ENCODE measurements at regions not wholly inside any gene's neighbourhood (a gene's known extent, or its start where the extent isn't known, plus 50 kb on each side); places are given as distances from the start of the nearest gene placed in this dataset.
"Not testable (repeated sequence)": the region's sequence is repeated elsewhere in the genome, so short reads cannot be mapped to it uniquely, and the experiment has no call there.

- H3K9me3 Mint-ChIP-seq: peaks cover 0 to 3% of the 10 kb centered on the region in 2 donors
- DNase-seq (no peak), ATAC-seq (replicated peaks) (no peak)
Measured at GRCh38 chr4:169342906-169343564, 72.3 kb upstream of the SH3RF1 start.

GRCh38 chr4:169342159-169342860, 71.6 kb upstream of the SH3RF1 start:
- Mint-ChIP-seq H3K4me3 (no peak overlapping the region), H3K27ac (no peak overlapping the region), H3K27me3 (no peaks in the 10 kb centered on the region), H3K4me1 (no peaks in the 10 kb centered on the region), H3K36me3 (no peaks in the 10 kb centered on the region), H3K9me3 (peaks cover 0 to 4% of the 10 kb centered on the region in 2 donors)
- ATAC-seq (replicated peaks): no peak
- DNase-seq: no peak

More at GRCh38 chr4:169342906-169343564, 72.3 kb upstream of the SH3RF1 start:
- no peaks in the 10 kb centered on the region for H3K4me1 Mint-ChIP-seq
- no peak overlapping the region for H3K27ac Mint-ChIP-seq
- no peaks in the 10 kb centered on the region for H3K27me3 Mint-ChIP-seq
- H3K4me3 Mint-ChIP-seq: no peak overlapping the region
- no peaks in the 10 kb centered on the region for H3K36me3 Mint-ChIP-seq

- ATAC-seq (replicated peaks) (peak in 1 of 2 donors; percentile 55), DNase-seq (no peak)
- H3K36me3 Mint-ChIP-seq: no peaks in the 10 kb centered on the region
- H3K9me3 Mint-ChIP-seq: peaks cover 0 to 7% of the 10 kb centered on the region in 2 donors
- no peaks in the 10 kb centered on the region for H3K27me3 Mint-ChIP-seq
- H3K4me3 Mint-ChIP-seq: no peak overlapping the region
- no peak overlapping the region for H3K27ac Mint-ChIP-seq
- no peaks in the 10 kb centered on the region for H3K4me1 Mint-ChIP-seq
Measured at GRCh38 chr4:169341490-169341889, 70.7 kb upstream of the SH3RF1 start.

- no peaks in the 10 kb centered on the region for H3K36me3 Mint-ChIP-seq
- H3K4me1 Mint-ChIP-seq: no peaks in the 10 kb centered on the region
- peaks cover 0 to 7% of the 10 kb centered on the region in 2 donors for H3K9me3 Mint-ChIP-seq
- DNase-seq: no peak
- H3K27ac Mint-ChIP-seq: no peak overlapping the region
- no peak for ATAC-seq (replicated peaks)
- no peak overlapping the region for H3K4me3 Mint-ChIP-seq
- no peaks in the 10 kb centered on the region for H3K27me3 Mint-ChIP-seq
Measured at GRCh38 chr4:169340834-169341233, 70.1 kb upstream of the SH3RF1 start.

GRCh38 chr4:169338241-169338640, 67.5 kb upstream of the SH3RF1 start:
- peaks cover 0 to 7% of the 10 kb centered on the region in 2 donors for H3K9me3 Mint-ChIP-seq
- no peak overlapping the region for H3K27ac Mint-ChIP-seq
- no peak overlapping the region for H3K4me3 Mint-ChIP-seq
- DNase-seq (no peak), ATAC-seq (replicated peaks) (no peak)
- no peaks in the 10 kb centered on the region for H3K4me1 Mint-ChIP-seq
- H3K36me3 Mint-ChIP-seq: no peaks in the 10 kb centered on the region
- no peaks in the 10 kb centered on the region for H3K27me3 Mint-ChIP-seq

- Mint-ChIP-seq H3K27ac (no peak overlapping the region), H3K4me1 (no peaks in the 10 kb centered on the region), H3K9me3 (peaks cover 0 to 7% of the 10 kb centered on the region in 2 donors), H3K36me3 (no peaks in the 10 kb centered on the region), H3K4me3 (no peak overlapping the region), H3K27me3 (no peaks in the 10 kb centered on the region)
- DNase-seq (no peak), ATAC-seq (replicated peaks) (no peak)
Measured at GRCh38 chr4:169337510-169337909, 66.8 kb upstream of the SH3RF1 start.

- no peak for ATAC-seq (replicated peaks)
- peaks cover 0 to 7% of the 10 kb centered on the region in 2 donors for H3K9me3 Mint-ChIP-seq
- DNase-seq: no peak
- no peaks in the 10 kb centered on the region for H3K36me3 Mint-ChIP-seq
- H3K27me3 Mint-ChIP-seq: no peaks in the 10 kb centered on the region
- no peak overlapping the region for H3K4me3 Mint-ChIP-seq
- H3K4me1 Mint-ChIP-seq: no peaks in the 10 kb centered on the region
- H3K27ac Mint-ChIP-seq: no peak overlapping the region
Measured at GRCh38 chr4:169335331-169335730, 64.6 kb upstream of the SH3RF1 start.

- DNase-seq (no peak), ATAC-seq (replicated peaks) (no peak)
- Mint-ChIP-seq H3K9me3 (peaks cover 0 to 9% of the 10 kb centered on the region in 2 donors), H3K4me3 (no peak overlapping the region), H3K4me1 (no peaks in the 10 kb centered on the region), H3K27ac (no peak overlapping the region), H3K36me3 (no peaks in the 10 kb centered on the region), H3K27me3 (no peaks in the 10 kb centered on the region)
Measured at GRCh38 chr4:169334335-169334734, 63.6 kb upstream of the SH3RF1 start.

GRCh38 chr4:169333265-169333664, 62.5 kb upstream of the SH3RF1 start:
- Mint-ChIP-seq H3K27me3 (no peaks in the 10 kb centered on the region), H3K4me1 (no peaks in the 10 kb centered on the region), H3K4me3 (no peak overlapping the region), H3K36me3 (no peaks in the 10 kb centered on the region), H3K27ac (no peak overlapping the region), H3K9me3 (peaks cover 0 to 9% of the 10 kb centered on the region in 2 donors)
- ATAC-seq (replicated peaks): no peak
- no peak for DNase-seq

- no peak for DNase-seq
- Mint-ChIP-seq H3K27me3 (no peaks in the 10 kb centered on the region), H3K27ac (no peak overlapping the region)
Measured at GRCh38 chr4:169332583-169332982, 61.8 kb upstream of the SH3RF1 start.

GRCh38 chr4:169330811-169331210, 60.1 kb upstream of the SH3RF1 start:
- Mint-ChIP-seq H3K4me1 (no peaks in the 10 kb centered on the region), H3K4me3 (no peak overlapping the region), H3K27me3 (no peaks in the 10 kb centered on the region), H3K27ac (no peak overlapping the region), H3K9me3 (peaks cover 0 to 2% of the 10 kb centered on the region in 2 donors), H3K36me3 (no peaks in the 10 kb centered on the region)
- ATAC-seq (replicated peaks): no peak
- no peak for DNase-seq

More at GRCh38 chr4:169332583-169332982, 61.8 kb upstream of the SH3RF1 start:
- no peak for ATAC-seq (replicated peaks)
- H3K36me3 Mint-ChIP-seq: no peaks in the 10 kb centered on the region
- no peaks in the 10 kb centered on the region for H3K4me1 Mint-ChIP-seq
- peaks cover 0 to 5% of the 10 kb centered on the region in 2 donors for H3K9me3 Mint-ChIP-seq
- no peak overlapping the region for H3K4me3 Mint-ChIP-seq

- Mint-ChIP-seq H3K27me3 (no peaks in the 10 kb centered on the region), H3K27ac (no peak overlapping the region), H3K9me3 (peaks cover 0 to 2% of the 10 kb centered on the region in 2 donors), H3K4me1 (no peaks in the 10 kb centered on the region), H3K36me3 (no peaks in the 10 kb centered on the region), H3K4me3 (no peak overlapping the region)
- ATAC-seq (replicated peaks): no peak
- no peak for DNase-seq
Measured at GRCh38 chr4:169330095-169330494, 59.3 kb upstream of the SH3RF1 start.

- Mint-ChIP-seq H3K36me3 (no peaks in the 10 kb centered on the region), H3K9me3 (peaks cover 0 to 2% of the 10 kb centered on the region in 2 donors), H3K27me3 (no peaks in the 10 kb centered on the region), H3K4me3 (no peak overlapping the region), H3K4me1 (no peaks in the 10 kb centered on the region), H3K27ac (no peak overlapping the region)
- DNase-seq (no peak), ATAC-seq (replicated peaks) (no peak)
Measured at GRCh38 chr4:169327951-169328350, 57.2 kb upstream of the SH3RF1 start.

GRCh38 chr4:169323925-169324324, 53.2 kb upstream of the SH3RF1 start:
- DNase-seq; H3K4me1 Mint-ChIP-seq; H3K4me3 Mint-ChIP-seq; H3K27ac Mint-ChIP-seq; ATAC-seq (replicated peaks); H3K27me3 Mint-ChIP-seq; H3K9me3 Mint-ChIP-seq; H3K36me3 Mint-ChIP-seq: not testable (repeated sequence)

- H3K27me3 Mint-ChIP-seq; H3K4me1 Mint-ChIP-seq; DNase-seq; H3K27ac Mint-ChIP-seq; H3K4me3 Mint-ChIP-seq; H3K36me3 Mint-ChIP-seq; ATAC-seq (replicated peaks); H3K9me3 Mint-ChIP-seq: not testable (repeated sequence)
Measured at GRCh38 chr4:169322833-169323232, 52.1 kb upstream of the SH3RF1 start.

Data from stimulated activated naive B cell treated with anti-CD40 and anti-IgM and Interleukin-4, amounts not matched to agents 10 μg/mL and 1 μg/mL and 100 μg/mL, for 72 hours (primary cell).